SK-N-SH treated with all-trans-retinoic acid at 6 μM for 48 hours (cell line): ENCODE measurements at regions not wholly inside any gene's neighbourhood (a gene's known extent, or its start where the extent isn't known, plus 50 kb on each side); places are given as distances from the start of the nearest gene placed in this dataset.

Source experiments
- ARNTL ChIP-seq: fragments of 450-650 bp; formaldehyde crosslinking; IDR thresholded peaks from 2 replicates; pipeline ENCODE4 v1.5.0; 2020; ENCODE audit warnings: low read depth, mild to moderate bottlenecking, moderate library complexity, borderline replicate concordance
- GLIS3 ChIP-seq: fragments of 250-450 bp; sonication (Bioruptor Pico); IDR thresholded peaks from 2 replicates; pipeline ENCODE4 v1.5.0; 2020; ENCODE audit warnings: mild to moderate bottlenecking, moderate library complexity
- OSR1 ChIP-seq: fragments of 250-450 bp; sonication (Bioruptor Pico); IDR thresholded peaks from 2 replicates; pipeline ENCODE4 v1.8.0; 2022; ENCODE audit warnings: moderate library complexity, mild to moderate bottlenecking, inconsistent platforms
- PATZ1 ChIP-seq: fragments of 250-450 bp; sonication (Bioruptor Pico); IDR thresholded peaks from 2 replicates; pipeline ENCODE4 v1.8.0; 2020; ENCODE audit warnings: mild to moderate bottlenecking, moderate library complexity, borderline replicate concordance
- POU6F1 ChIP-seq: fragments of 250-450 bp; sonication (Bioruptor Pico); IDR thresholded peaks from 2 replicates; pipeline ENCODE4 v1.8.0; 2021; ENCODE audit warnings: low read depth, mild to moderate bottlenecking, moderate library complexity, borderline replicate concordance
- PPARA ChIP-seq: fragments of 250-450 bp; sonication (Bioruptor Pico); IDR thresholded peaks from 2 replicates; pipeline ENCODE4 v1.5.0; 2020; ENCODE audit warnings: mild to moderate bottlenecking, borderline replicate concordance
- RARB ChIP-seq: fragments of 250-450 bp; sonication (Bioruptor Pico); IDR thresholded peaks from 2 replicates; pipeline ENCODE4 v1.8.0; 2021; ENCODE audit warnings: mild to moderate bottlenecking, moderate library complexity
- SNAI2 ChIP-seq: fragments of 250-450 bp; sonication (Bioruptor Pico); IDR thresholded peaks from 2 replicates; pipeline ENCODE4 v1.5.0; 2020; ENCODE audit warnings: mild to moderate bottlenecking, moderate library complexity
- TCF4 ChIP-seq: fragments of 250-450 bp; sonication (Bioruptor Pico); IDR thresholded peaks from 2 replicates; pipeline ENCODE4 v1.8.0; 2021; ENCODE audit warnings: mild to moderate bottlenecking, moderate library complexity, borderline replicate concordance
- ZC3H10 ChIP-seq: fragments of 250-450 bp; sonication (Bioruptor Pico); IDR thresholded peaks from 2 replicates; pipeline ENCODE4 v1.5.1; 2021; ENCODE audit warnings: mild to moderate bottlenecking, moderate library complexity
- ZFP3 ChIP-seq: fragments of 250-450 bp; sonication (Bioruptor Pico); IDR thresholded peaks from 2 replicates; pipeline ENCODE4 v1.5.0; 2020; ENCODE audit warnings: mild to moderate bottlenecking, moderate library complexity
- ZFP30 ChIP-seq: fragments of 450-650 bp; formaldehyde crosslinking; IDR thresholded peaks from 2 replicates; pipeline ENCODE4 v1.5.0; 2022; ENCODE audit warnings: mild to moderate bottlenecking, moderate library complexity
- ZNF565 ChIP-seq: fragments of 450-650 bp; formaldehyde crosslinking; conservative IDR thresholded peaks from 2 replicates; pipeline ENCODE4 v1.5.0; 2020; ENCODE audit warnings: low read depth, mild to moderate bottlenecking, moderate library complexity

GRCh38 chr3:124412644-124413043, 317.6 kb upstream of the UMPS start:
- no peak for TF ChIP-seq SNAI2 (CRISPR knock-in tag)
- TF ChIP-seq ARNTL (CRISPR knock-in tag): no peak
- TF ChIP-seq ZFP30 (CRISPR knock-in tag): no peak
- TF ChIP-seq ZNF565 (CRISPR knock-in tag): no peak
- TF ChIP-seq ZC3H10: no peak
- no peak for TF ChIP-seq PATZ1 (CRISPR knock-in tag)
- no peak for TF ChIP-seq ZFP3 (CRISPR knock-in tag)
- TF ChIP-seq RARB (CRISPR knock-in tag): no peak
- no peak for TF ChIP-seq GLIS3 (CRISPR knock-in tag)
- no peak for TF ChIP-seq PPARA (CRISPR knock-in tag)
- no peak for TF ChIP-seq POU6F1 (CRISPR knock-in tag)
- TF ChIP-seq OSR1: no peak
- no peak for TF ChIP-seq TCF4 (CRISPR knock-in tag)
